IMR-90 (cell line): ENCODE measurements at regions not wholly inside any gene's neighbourhood (a gene's known extent, or its start where the extent isn't known, plus 50 kb on each side); places are given as distances from the start of the nearest gene placed in this dataset.

ENCODE experiments used
- ATAC-seq: fragments of 200-7000 bp; cut with Tn5 transposase; 2 replicates; pipeline ENCODE4 v1.9.1; 2020; ENCODE audit warnings: low read depth, mild to moderate bottlenecking, moderate library complexity
- BruUV-seq: library from RNA; stranded (reverse); fragments of 400-500 nt; replicated peaks from 2 replicates; lab custom pipeline; 2021; lab: Mats Ljungman, UMichigan
- CTCF ChIA-PET: fragments of 300-600 bp; formaldehyde crosslinking; extraction: SDS; loops from one replicate; lab custom pipeline; 2021; ENCODE audit warnings: antibody characterized with exemption; lab: Yijun Ruan, JAX
- POLR2A ChIA-PET: fragments of 300-600 bp; sonication (Branson Sonifier 250); formaldehyde crosslinking; loops from one replicate; lab custom pipeline; 2022; ENCODE audit warnings: antibody characterized with exemption; ENCODE audit not compliant: unreplicated experiment; lab: Charles Lee
- DNase-seq: peaks from one replicate; pipeline ENCODE4 v3.0.0; 2013
- H2AFZ ChIP-seq: replicated peaks from 2 replicates; pipeline ENCODE3; 2013; ENCODE audit warnings: low read length, mild to moderate bottlenecking; ENCODE audit not compliant: poor library complexity
- H2AK5ac ChIP-seq: 2 replicates; pipeline ENCODE4 v1.6.1; 2013; ENCODE audit warnings: low read depth, low read length, inconsistent platforms
- H2AK9ac ChIP-seq: replicated peaks from 2 replicates; pipeline ENCODE3; 2013; ENCODE audit warnings: mild to moderate bottlenecking, low read depth, low read length, moderate library complexity; ENCODE audit not compliant: poor library complexity
- H2BK120ac ChIP-seq: 2 replicates; pipeline ENCODE4 v1.6.1; 2013; ENCODE audit warnings: low read depth, low read length, inconsistent platforms
- H2BK15ac ChIP-seq: 3 replicates; pipeline ENCODE4 v1.6.1; 2013; ENCODE audit warnings: low read depth, low read length, inconsistent platforms
- H2BK20ac ChIP-seq: 2 replicates; pipeline ENCODE4 v1.6.1; 2013; ENCODE audit warnings: low read depth, mild to moderate bottlenecking, inconsistent platforms, low read length, moderate library complexity
- H2BK5ac ChIP-seq: 2 replicates; pipeline ENCODE4 v1.6.1; 2013; ENCODE audit warnings: mild to moderate bottlenecking, low read depth, low read length, inconsistent platforms; ENCODE audit not compliant: poor library complexity, severe bottlenecking
- H3K14ac ChIP-seq: replicated peaks from 2 replicates; pipeline ENCODE4 v1.6.1; 2013; ENCODE audit warnings: low read depth, low read length, inconsistent platforms
- H3K18ac ChIP-seq: 2 replicates; pipeline ENCODE4 v1.6.1; 2013; ENCODE audit warnings: low read depth, low read length, control low read depth
- H3K23ac ChIP-seq: 2 replicates; pipeline ENCODE4 v1.6.1; 2013; ENCODE audit warnings: low read depth, low read length, inconsistent platforms
- H3K27ac ChIP-seq: 2 replicates; pipeline ENCODE4 v1.5.1; 2013; ENCODE audit warnings: mild to moderate bottlenecking, control low read depth, low read length; ENCODE audit not compliant: insufficient read depth
- H3K27me3 ChIP-seq: 2 replicates; pipeline ENCODE4 v1.6.1; 2013; ENCODE audit warnings: low read length; ENCODE audit not compliant: control insufficient read depth, insufficient read depth
- H3K36me3 ChIP-seq: 2 replicates; pipeline ENCODE4 v1.6.1; 2013; ENCODE audit warnings: low read length, mixed read lengths; ENCODE audit not compliant: control insufficient read depth, insufficient read depth
- H3K4ac ChIP-seq: 2 replicates; pipeline ENCODE4 v1.6.1; 2013; ENCODE audit warnings: low read depth, low read length, inconsistent platforms
- H3K4me1 ChIP-seq: 2 replicates; pipeline ENCODE4 v1.6.1; 2013; ENCODE audit warnings: low read length, mixed read lengths; ENCODE audit not compliant: control insufficient read depth, insufficient read depth
- H3K4me2 ChIP-seq: 2 replicates; pipeline ENCODE4 v1.6.1; 2013; ENCODE audit warnings: low read depth, mild to moderate bottlenecking, control low read depth, low read length, moderate library complexity
- H3K4me3 ChIP-seq: 2 replicates; pipeline ENCODE4 v1.5.1; 2013; ENCODE audit warnings: low read depth, mild to moderate bottlenecking, control low read depth, low read length, moderate library complexity; ENCODE audit not compliant: insufficient read depth
- H3K56ac ChIP-seq: 2 replicates; pipeline ENCODE4 v1.6.1; 2013; ENCODE audit warnings: low read length, inconsistent platforms; ENCODE audit not compliant: insufficient read depth; ENCODE audit errors: extremely low read depth
- H3K79me1 ChIP-seq, 2 experiments: 2 replicates each; pipeline ENCODE4 v1.6.1; 2013; ENCODE audit warnings: low read length in 2 of 2, inconsistent platforms in 1 of 2, low read depth in 1 of 2
- H3K9ac ChIP-seq: 2 replicates; pipeline ENCODE4 v1.6.1; 2013; ENCODE audit warnings: low read depth, low read length, control low read depth
- H3K9me1 ChIP-seq: 2 replicates; pipeline ENCODE4 v1.6.1; 2013; ENCODE audit warnings: low read length, inconsistent platforms; ENCODE audit not compliant: insufficient read depth
- H3K9me3 ChIP-seq: 2 replicates; pipeline ENCODE4 v1.6.1; 2013; ENCODE audit warnings: low read length; ENCODE audit not compliant: control insufficient read depth, insufficient read depth
- H4K20me1 ChIP-seq: 2 replicates; pipeline ENCODE4 v1.6.1; 2013; ENCODE audit warnings: low read length, inconsistent platforms; ENCODE audit not compliant: insufficient read depth
- H4K5ac ChIP-seq: 2 replicates; pipeline ENCODE4 v1.6.1; 2013; ENCODE audit warnings: mild to moderate bottlenecking, low read depth, low read length, control low read depth
- H4K8ac ChIP-seq, 2 experiments: 2 replicates each; pipeline ENCODE4 v1.6.1; 2013; ENCODE audit warnings: low read depth in 2 of 2, low read length in 2 of 2, control low read depth in 1 of 2, inconsistent platforms in 1 of 2
- H4K91ac ChIP-seq: 2 replicates; pipeline ENCODE4 v1.6.1; 2013; ENCODE audit warnings: low read depth, low read length, inconsistent platforms; ENCODE audit not compliant: insufficient read depth
- BHLHE40 ChIP-seq: fragments of 150-350 bp; IDR thresholded peaks from 2 replicates; pipeline ENCODE4 v1.6.1; 2016; ENCODE audit warnings: mild to moderate bottlenecking, low read depth, low read length
- CEBPB ChIP-seq: IDR thresholded peaks from 2 replicates; pipeline ENCODE4 v1.6.1; 2012; ENCODE audit warnings: low read depth, low read length, improper control_type of control experiment
- CHD1 ChIP-seq: IDR thresholded peaks from 2 replicates; pipeline ENCODE4 v1.6.1; 2012; ENCODE audit warnings: low read depth, low read length, improper control_type of control experiment
- CTCF ChIP-seq: conservative IDR thresholded peaks from 2 replicates; pipeline ENCODE4 v1.5.1; 2012; ENCODE audit warnings: mild to moderate bottlenecking, low read depth, low read length, improper control_type of control experiment
- ELK1 ChIP-seq: fragments of 150-350 bp; IDR thresholded peaks from 2 replicates; pipeline ENCODE4 v1.6.1; 2016; ENCODE audit warnings: low read depth, mild to moderate bottlenecking, low read length, moderate library complexity, borderline replicate concordance
- FOS ChIP-seq: fragments of 150-350 bp; IDR thresholded peaks from 2 replicates; pipeline ENCODE4 v1.6.1; 2016; ENCODE audit warnings: low read depth, low read length
- MAFK ChIP-seq: IDR thresholded peaks from 2 replicates; pipeline ENCODE4 v1.6.1; 2012; ENCODE audit warnings: low read depth, low read length, improper control_type of control experiment
- MAZ ChIP-seq: IDR thresholded peaks from 2 replicates; pipeline ENCODE4 v1.6.1; 2012; ENCODE audit warnings: low read depth, mild to moderate bottlenecking, low read length, improper control_type of control experiment, moderate library complexity, borderline replicate concordance
- MXI1 ChIP-seq: IDR thresholded peaks from 2 replicates; pipeline ENCODE4 v1.6.1; 2012; ENCODE audit warnings: low read depth, mild to moderate bottlenecking, low read length, moderate library complexity, borderline replicate concordance
- NFE2L2 ChIP-seq: fragments of 150-350 bp; IDR thresholded peaks from 2 replicates; pipeline ENCODE4 v1.6.1; 2016; ENCODE audit warnings: low read depth, mild to moderate bottlenecking, low read length
- POLR2A ChIP-seq: IDR thresholded peaks from 2 replicates; pipeline ENCODE4 v1.6.1; 2012; ENCODE audit warnings: mild to moderate bottlenecking, low read depth, low read length
- RAD21 ChIP-seq: IDR thresholded peaks from 2 replicates; pipeline ENCODE4 v1.6.1; 2012; ENCODE audit warnings: low read length, improper control_type of control experiment
- RCOR1 ChIP-seq: IDR thresholded peaks from 2 replicates; pipeline ENCODE4 v1.6.1; 2012; ENCODE audit warnings: mild to moderate bottlenecking, low read length, improper control_type of control experiment; ENCODE audit not compliant: insufficient replicate concordance
- RFX5 ChIP-seq: IDR thresholded peaks from 2 replicates; pipeline ENCODE4 v1.8.0; 2012; ENCODE audit warnings: low read depth, mild to moderate bottlenecking, low read length, moderate library complexity
- SMC3 ChIP-seq: fragments of 150-350 bp; IDR thresholded peaks from 2 replicates; pipeline ENCODE4 v1.6.1; 2016; ENCODE audit warnings: low read depth, mild to moderate bottlenecking, antibody characterized with exemption, low read length, moderate library complexity
- USF2 ChIP-seq: fragments of 150-350 bp; IDR thresholded peaks from 2 replicates; pipeline ENCODE4 v1.6.1; 2017; ENCODE audit warnings: mild to moderate bottlenecking, antibody characterized with exemption, low read length, low read depth
- WGBS, 2 experiments: methylation state at CpG; one replicate each; pipeline versions ENCODE4 v1.1.5 to v1.1.7; 2013; ENCODE audit warnings: missing lambda C conversion rate in 2 of 2; ENCODE audit not compliant: insufficient read length in 1 of 2; ENCODE audit errors: extremely low coverage in 2 of 2; 5-methylcytosine and 5-hydroxymethylcytosine counted together
- dilution Hi-C: fragments of 300-500 bp; cut with HindIII; formaldehyde crosslinking; loops from one replicate; pipeline ENCODE4 v1.14.3; 2018; ENCODE audit warnings: low sequenced_read_pairs; ENCODE audit not compliant: unreplicated experiment
- in situ Hi-C: fragments of 300-500 bp; cut with MboI; formaldehyde crosslinking; loops from 3 replicates; pipeline ENCODE4 v1.14.3; 2019; ENCODE audit warnings: low sequenced_read_pairs, inconsistent platforms, mixed read lengths
- intact Hi-C: fragments of 100-400 bp; cut with micrococcal nuclease; formaldehyde crosslinking; loops from 2 replicates; pipeline ENCODE4 v1.10.0; 2022

- ChIA-PET POLR2A (no interaction called here), CTCF (no interaction called here)
- no peak for TF ChIP-seq MAZ
- TF ChIP-seq RCOR1, result no peak
- no peak for TF ChIP-seq POLR2A
- no peak for TF ChIP-seq NFE2L2
- no peak for TF ChIP-seq MAFK
- TF ChIP-seq USF2, result no peak
- no peak for TF ChIP-seq BHLHE40
- TF ChIP-seq ELK1, result no peak
- TF ChIP-seq FOS, result no peak
- TF ChIP-seq CHD1, result no peak
- no peak for TF ChIP-seq CTCF
- no peak for TF ChIP-seq CEBPB
- no peak for TF ChIP-seq RAD21
- TF ChIP-seq MXI1, result no peak
- no peak for TF ChIP-seq SMC3
- TF ChIP-seq RFX5, result no peak
- H4K20me1 ChIP-seq, result no peaks in the 10 kb centered on the region
- H2BK20ac ChIP-seq, result no peak overlapping the region
- H4K8ac ChIP-seq, result no peak overlapping the region
- no CpG with 5 or more reads among the region's 1 CpG for WGBS, 2 experiments
- no peaks in the 10 kb centered on the region for H3K79me1 ChIP-seq
- no peak overlapping the region for H3K14ac ChIP-seq
- H3K27me3 ChIP-seq, result peaks cover 1% of the 10 kb centered on the region; the same call in 1 of the 2 replicates
- H2AK9ac ChIP-seq, result no peak overlapping the region
- H4K5ac ChIP-seq, result no peak overlapping the region
- no peak overlapping the region for H3K18ac ChIP-seq
- H3K56ac ChIP-seq, result no peak overlapping the region
- H2BK15ac ChIP-seq, result no peak overlapping the region
- no TSS peak for BruUV-seq
- no peak overlapping the region for H3K23ac ChIP-seq
- intact Hi-C loops (no loop called here), in situ Hi-C loops (no loop called here), dilution Hi-C loops (no loop called here)
- H3K36me3 ChIP-seq, result no peaks in the 10 kb centered on the region
- no peak overlapping the region for H4K91ac ChIP-seq
- no peak for DNase-seq
- H3K9me1 ChIP-seq, result no peaks in the 10 kb centered on the region
- H3K4me1 ChIP-seq, result no peaks in the 10 kb centered on the region
- H3K4me2 ChIP-seq, result no peak overlapping the region
- no peak overlapping the region for H2AFZ ChIP-seq
- H2BK5ac ChIP-seq, result no peak overlapping the region
- no peak overlapping the region for H2BK120ac ChIP-seq
- H3K4me3 ChIP-seq, result no peak overlapping the region
- no peak overlapping the region for H3K9ac ChIP-seq
- H3K4ac ChIP-seq, result no peak overlapping the region
- H3K27ac ChIP-seq, result no peak overlapping the region
- no peaks in the 10 kb centered on the region for H3K9me3 ChIP-seq
- no peak for ATAC-seq
- H2AK5ac ChIP-seq, result no peak overlapping the region
These were observed 72.1 kb upstream of the CDK1 start for GRCh38 chr10:60706146-60706545.
